PC-9 (cell line): ENCODE measurements at regions not wholly inside any gene's neighbourhood (a gene's known extent, or its start where the extent isn't known, plus 50 kb on each side); places are given as distances from the start of the nearest gene placed in this dataset.

Experiments used
- BruUV-seq: library from RNA; stranded (reverse); fragments of 400-500 nt; replicated peaks from 2 replicates; lab custom pipeline; 2021; lab: Mats Ljungman, UMichigan
- CTCF ChIA-PET: fragments of 300-600 bp; sonication (Branson Sonifier 250); formaldehyde crosslinking; loops from one replicate; lab custom pipeline; 2022; ENCODE audit warnings: antibody characterized with exemption; lab: Charles Lee
- POLR2A ChIA-PET: fragments of 300-600 bp; sonication (Branson Sonifier 250); formaldehyde crosslinking; loops from one replicate; lab custom pipeline; 2022; ENCODE audit warnings: antibody characterized with exemption; ENCODE audit not compliant: unreplicated experiment; lab: Charles Lee
- DNase-seq, 2 experiments: peaks; one replicate each; pipeline versions ENCODE4 v3.0.0 to v3.0.0-alpha.2; 2015 to 2022; ENCODE audit warnings: mixed read lengths in 1 of 2
- H2AFZ ChIP-seq: fragments of 200-600 bp; sonication (generic); 2 replicates; pipeline ENCODE4 v1.8.1; 2017; ENCODE audit warnings: antibody characterized with exemption
- H3F3A ChIP-seq: fragments of 200-600 bp; sonication (generic); 2 replicates; pipeline ENCODE4 v1.8.1; 2017; ENCODE audit warnings: antibody characterized with exemption, mild to moderate bottlenecking, low read depth; ENCODE audit not compliant: insufficient read depth
- H3K27ac ChIP-seq: fragments of 200-600 bp; sonication (generic); 2 replicates; pipeline ENCODE4 v1.6.1; 2016; ENCODE audit warnings: mixed run types
- H3K27me3 ChIP-seq: fragments of 200-600 bp; sonication (generic); 2 replicates; pipeline ENCODE4 v1.6.1; 2016; ENCODE audit warnings: low read depth, mixed run types; ENCODE audit not compliant: insufficient read depth
- H3K36me3 ChIP-seq: fragments of 200-600 bp; sonication (generic); 2 replicates; pipeline ENCODE4 v1.6.1; 2016; ENCODE audit warnings: low read depth, mixed run types
- H3K4me1 ChIP-seq: fragments of 200-600 bp; sonication (generic); replicated peaks from 2 replicates; pipeline ENCODE4 v1.6.1; 2016; ENCODE audit warnings: mixed run types; ENCODE audit not compliant: insufficient read depth
- H3K4me2 ChIP-seq: fragments of 200-600 bp; sonication (generic); 2 replicates; pipeline ENCODE4 v1.6.1; 2017; ENCODE audit warnings: mixed run types
- H3K4me3 ChIP-seq: fragments of 200-600 bp; sonication (generic); 2 replicates; pipeline ENCODE4 v1.6.1; 2016; ENCODE audit warnings: mixed run types
- H3K79me2 ChIP-seq: fragments of 200-600 bp; sonication (generic); 2 replicates; pipeline ENCODE4 v1.6.1; 2017; ENCODE audit warnings: low read depth, mixed run types
- H3K9me2 ChIP-seq: fragments of 200-600 bp; sonication (generic); 2 replicates; pipeline ENCODE4 v1.8.1; 2017; ENCODE audit warnings: mild to moderate bottlenecking; ENCODE audit not compliant: insufficient read depth
- H3K9me3 ChIP-seq: fragments of 200-600 bp; sonication (generic); 2 replicates; pipeline ENCODE4 v1.8.1; 2016; ENCODE audit warnings: low read depth; ENCODE audit not compliant: insufficient read depth
- H4K20me1 ChIP-seq: fragments of 200-600 bp; sonication (generic); 2 replicates; pipeline ENCODE4 v1.8.1; 2017; ENCODE audit not compliant: insufficient read depth
- EZH2 ChIP-seq: fragments of 200-600 bp; sonication (generic); IDR thresholded peaks from 2 replicates; pipeline ENCODE4 v1.8.0; 2017; ENCODE audit warnings: antibody characterized with exemption, low read depth
- intact Hi-C: fragments of 100-400 bp; cut with micrococcal nuclease; formaldehyde crosslinking; loops from one replicate; pipeline ENCODE4 v1.10.0; 2022; ENCODE audit not compliant: unreplicated experiment
- TF ChIP-seq, protein P1 (sequence below): fragments of 200-600 bp; sonication (generic); conservative IDR thresholded peaks from 2 replicates; pipeline ENCODE4 v1.6.1; 2017; ENCODE audit warnings: mixed run types, antibody characterized with exemption, mild to moderate bottlenecking, moderate library complexity

DNA sequence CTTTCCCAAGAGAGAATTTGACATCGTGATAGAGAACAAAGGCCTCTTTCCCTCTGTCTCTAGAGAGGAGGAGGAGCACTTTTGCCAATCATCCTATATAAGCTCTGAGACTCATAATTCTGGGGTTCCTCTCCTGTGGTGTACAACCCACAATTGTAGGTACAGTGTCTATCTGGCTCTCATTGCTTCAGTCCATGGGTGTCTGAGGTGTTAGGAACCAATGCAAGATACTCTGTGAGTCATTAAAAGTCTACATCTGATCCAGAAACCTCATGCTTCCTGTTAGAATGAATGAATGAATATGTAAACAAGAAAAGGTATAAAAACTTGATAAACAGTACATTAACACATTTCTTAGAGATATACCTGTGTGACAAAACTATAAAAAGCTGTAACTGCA, 356.7 kb downstream of the QKI start:
- H3K27me3 ChIP-seq: peaks cover 27% of the 10 kb centered on the region; the same call in 1 of the 2 replicates
- ChIA-PET POLR2A (no interaction called here), CTCF (no interaction called here)
- H3K9me2 ChIP-seq: no peaks in the 10 kb centered on the region
- no peak overlapping the region for H3K27ac ChIP-seq
- no peaks in the 10 kb centered on the region for H3K36me3 ChIP-seq
- intact Hi-C loops: no loop called here
- H3K79me2 ChIP-seq: no peaks in the 10 kb centered on the region
- TF ChIP-seq, protein P1, sequence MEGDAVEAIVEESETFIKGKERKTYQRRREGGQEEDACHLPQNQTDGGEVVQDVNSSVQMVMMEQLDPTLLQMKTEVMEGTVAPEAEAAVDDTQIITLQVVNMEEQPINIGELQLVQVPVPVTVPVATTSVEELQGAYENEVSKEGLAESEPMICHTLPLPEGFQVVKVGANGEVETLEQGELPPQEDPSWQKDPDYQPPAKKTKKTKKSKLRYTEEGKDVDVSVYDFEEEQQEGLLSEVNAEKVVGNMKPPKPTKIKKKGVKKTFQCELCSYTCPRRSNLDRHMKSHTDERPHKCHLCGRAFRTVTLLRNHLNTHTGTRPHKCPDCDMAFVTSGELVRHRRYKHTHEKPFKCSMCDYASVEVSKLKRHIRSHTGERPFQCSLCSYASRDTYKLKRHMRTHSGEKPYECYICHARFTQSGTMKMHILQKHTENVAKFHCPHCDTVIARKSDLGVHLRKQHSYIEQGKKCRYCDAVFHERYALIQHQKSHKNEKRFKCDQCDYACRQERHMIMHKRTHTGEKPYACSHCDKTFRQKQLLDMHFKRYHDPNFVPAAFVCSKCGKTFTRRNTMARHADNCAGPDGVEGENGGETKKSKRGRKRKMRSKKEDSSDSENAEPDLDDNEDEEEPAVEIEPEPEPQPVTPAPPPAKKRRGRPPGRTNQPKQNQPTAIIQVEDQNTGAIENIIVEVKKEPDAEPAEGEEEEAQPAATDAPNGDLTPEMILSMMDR: no peak
- no peak for TF ChIP-seq EZH2
- no peak overlapping the region for H3K4me2 ChIP-seq
- BruUV-seq: no TSS peak
- no peaks in the 10 kb centered on the region for H4K20me1 ChIP-seq
- H3F3A ChIP-seq: no peaks in the 10 kb centered on the region
- H3K4me1 ChIP-seq: no peaks in the 10 kb centered on the region
- no peak overlapping the region for H2AFZ ChIP-seq
- no peak for DNase-seq
- no peaks in the 10 kb centered on the region for H3K9me3 ChIP-seq
- H3K4me3 ChIP-seq: no peak overlapping the region

DNA sequence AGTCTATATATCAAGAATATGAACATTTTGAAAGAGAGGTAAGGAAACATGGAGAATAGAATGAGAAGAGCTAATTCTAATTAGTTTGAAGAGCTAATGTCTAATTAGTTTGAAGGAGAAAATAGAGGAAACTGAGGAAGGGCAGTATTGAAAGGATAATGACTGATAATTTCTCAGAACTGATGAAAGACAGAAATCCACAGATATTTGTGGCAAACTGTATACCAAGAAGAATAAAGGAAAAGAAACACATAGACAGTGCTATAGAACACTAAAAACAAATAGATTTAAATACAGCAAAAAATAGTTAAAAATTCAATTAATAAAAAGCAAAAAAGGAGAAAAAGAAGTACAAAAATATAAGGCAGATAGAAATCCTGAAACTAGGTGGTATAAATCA, 354.4 kb downstream of the QKI start:
- Histone ChIP-seq H3K27ac (no peak overlapping the region), H3K9me3 (no peaks in the 10 kb centered on the region), H3K4me2 (no peak overlapping the region), H3K36me3 (no peaks in the 10 kb centered on the region), H3K4me3 (no peak overlapping the region), H2AFZ (no peak overlapping the region), H3K79me2 (no peaks in the 10 kb centered on the region), H3F3A (no peaks in the 10 kb centered on the region), H3K9me2 (no peaks in the 10 kb centered on the region), H3K27me3 (peaks cover 23% of the 10 kb centered on the region; the same call in 1 of the 2 replicates), H4K20me1 (no peaks in the 10 kb centered on the region), H3K4me1 (no peaks in the 10 kb centered on the region)
- TF ChIP-seq EZH2: no peak
- TF ChIP-seq, protein P1: no peak
- intact Hi-C loops: no loop called here
- ChIA-PET CTCF (no interaction called here), POLR2A (no interaction called here)
- BruUV-seq: no TSS peak
- DNase-seq: no peak

DNA sequence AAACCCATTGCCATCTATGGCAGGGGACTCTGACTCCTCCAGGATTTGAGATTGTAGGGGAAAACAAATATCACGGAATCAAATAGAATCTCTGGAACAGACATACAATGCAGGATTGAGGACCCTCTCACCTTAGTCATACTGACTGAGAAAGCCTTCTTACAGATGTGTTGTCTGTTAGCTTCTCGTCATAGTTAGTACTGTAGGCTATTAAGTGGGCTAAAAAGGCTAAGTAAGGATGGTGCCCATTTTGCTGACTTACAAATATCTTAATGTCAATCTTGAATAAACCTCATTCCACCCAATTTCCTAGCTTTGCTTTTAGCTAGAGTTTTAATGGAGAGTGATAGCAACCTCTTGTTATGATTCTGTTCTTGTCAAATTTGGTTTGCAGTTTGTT, 352.4 kb downstream of the QKI start:
- BruUV-seq: no TSS peak
- no peak overlapping the region for H2AFZ ChIP-seq
- intact Hi-C loops: no loop called here

More for the DNA sequence above, 352.4 kb downstream of the QKI start:
- no peak for DNase-seq
- no peak overlapping the region for H3K4me2 ChIP-seq
- no peaks in the 10 kb centered on the region for H3K79me2 ChIP-seq
- ChIA-PET POLR2A (no interaction called here), CTCF (no interaction called here)
- no peaks in the 10 kb centered on the region for H4K20me1 ChIP-seq
- H3K9me3 ChIP-seq: no peaks in the 10 kb centered on the region
- peaks cover 28% of the 10 kb centered on the region; the same call in 1 of the 2 replicates for H3K27me3 ChIP-seq
- no peaks in the 10 kb centered on the region for H3K4me1 ChIP-seq
- H3F3A ChIP-seq: no peaks in the 10 kb centered on the region
- TF ChIP-seq, protein P1: no peak
- TF ChIP-seq EZH2: no peak
- H3K27ac ChIP-seq: no peak overlapping the region
- no peaks in the 10 kb centered on the region for H3K36me3 ChIP-seq
- no peaks in the 10 kb centered on the region for H3K9me2 ChIP-seq
- H3K4me3 ChIP-seq: no peak overlapping the region
